ENCODE measurements at regions not wholly inside any gene's neighbourhood (a gene's known extent, or its start where the extent isn't known, plus 50 kb on each side); places are given as distances from the start of the nearest gene placed in this dataset.

DNA sequence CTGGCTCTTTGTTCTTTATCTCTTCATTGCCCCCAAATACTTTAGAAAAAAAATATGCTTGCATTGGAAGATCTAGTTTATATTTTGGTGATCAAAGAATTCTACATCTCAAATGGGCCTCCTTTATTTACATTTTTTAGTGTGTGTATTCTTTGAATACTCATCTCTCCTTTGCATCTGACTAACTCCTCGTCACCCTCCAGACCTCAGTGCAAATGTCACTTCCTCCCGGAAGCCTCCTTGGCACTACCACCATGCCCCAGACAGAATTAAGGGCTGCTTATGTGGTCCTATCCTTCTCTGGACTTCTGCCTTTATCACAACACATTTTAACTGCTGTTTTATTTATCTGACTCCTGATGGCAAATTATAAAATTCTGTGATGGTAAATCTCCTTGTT, 52.0 kb upstream of the PPP1R3C start:
- TF ChIP-seq CTCF (IDR thresholded peaks at IDR 0.05), result no peak
- TF ChIP-seq POLR2A (IDR thresholded peaks at IDR 0.05), result no peak

Measured in Peyer's patch (tissue), 4 donors.